Coronary artery (tissue), 2 donors: ENCODE measurements at regions not wholly inside any gene's neighbourhood (a gene's known extent, or its start where the extent isn't known, plus 50 kb on each side); places are given as distances from the start of the nearest gene placed in this dataset.
"Not testable (repeated sequence)": the region's sequence is repeated elsewhere in the genome, so short reads cannot be mapped to it uniquely, and the experiment has no call there.

ENCODE experiments used
- DNase-seq: peaks from one replicate; pipeline ENCODE4 v3.0.0-alpha.2; 2017; ENCODE audit warnings: low spot score
- H3K27ac ChIP-seq, 2 donors: fragments of 200-600 bp; sonication (generic); one replicate each; pipeline ENCODE4 v1.5.1; 2016 to 2019
- H3K4me3 ChIP-seq: fragments of 200-600 bp; sonication (generic); 2 replicates; pipeline ENCODE4 v1.5.1; 2016; ENCODE audit warnings: mild to moderate bottlenecking, moderate library complexity
- TF ChIP-seq, protein P1 (sequence below): fragments of 200-600 bp; sonication (generic); IDR thresholded peaks from one replicate; pipeline ENCODE4 v1.5.1; 2019; ENCODE audit warnings: antibody characterized with exemption

DNA sequence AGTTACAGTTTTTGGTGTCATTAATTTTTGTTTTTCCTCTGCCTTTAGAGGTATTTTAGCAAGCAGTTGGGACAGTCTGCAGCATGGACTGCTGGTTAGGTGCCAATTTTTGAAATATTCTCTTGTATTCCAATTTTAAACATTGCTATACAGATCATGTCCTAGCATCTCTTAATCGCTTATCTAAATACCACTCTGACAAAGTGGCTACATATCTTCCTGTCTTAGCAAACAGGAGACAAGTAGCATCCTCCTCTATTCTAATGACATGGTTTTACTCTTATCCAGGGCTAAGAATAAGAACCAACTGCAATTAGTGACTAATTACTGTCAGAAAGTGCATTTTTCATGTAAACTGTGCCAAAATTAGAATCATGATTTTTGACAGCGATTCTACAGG lies 117.8 kb upstream of the ATP2B1 start:
- Histone ChIP-seq H3K4me3 (no peak overlapping the region), H3K27ac (no peak overlapping the region)
- TF ChIP-seq, protein P1, sequence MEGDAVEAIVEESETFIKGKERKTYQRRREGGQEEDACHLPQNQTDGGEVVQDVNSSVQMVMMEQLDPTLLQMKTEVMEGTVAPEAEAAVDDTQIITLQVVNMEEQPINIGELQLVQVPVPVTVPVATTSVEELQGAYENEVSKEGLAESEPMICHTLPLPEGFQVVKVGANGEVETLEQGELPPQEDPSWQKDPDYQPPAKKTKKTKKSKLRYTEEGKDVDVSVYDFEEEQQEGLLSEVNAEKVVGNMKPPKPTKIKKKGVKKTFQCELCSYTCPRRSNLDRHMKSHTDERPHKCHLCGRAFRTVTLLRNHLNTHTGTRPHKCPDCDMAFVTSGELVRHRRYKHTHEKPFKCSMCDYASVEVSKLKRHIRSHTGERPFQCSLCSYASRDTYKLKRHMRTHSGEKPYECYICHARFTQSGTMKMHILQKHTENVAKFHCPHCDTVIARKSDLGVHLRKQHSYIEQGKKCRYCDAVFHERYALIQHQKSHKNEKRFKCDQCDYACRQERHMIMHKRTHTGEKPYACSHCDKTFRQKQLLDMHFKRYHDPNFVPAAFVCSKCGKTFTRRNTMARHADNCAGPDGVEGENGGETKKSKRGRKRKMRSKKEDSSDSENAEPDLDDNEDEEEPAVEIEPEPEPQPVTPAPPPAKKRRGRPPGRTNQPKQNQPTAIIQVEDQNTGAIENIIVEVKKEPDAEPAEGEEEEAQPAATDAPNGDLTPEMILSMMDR, result no peak
- no peak for DNase-seq

GRCh38 chr12:89825591-89826449 lies 117.2 kb upstream of the ATP2B1 start:
- Histone ChIP-seq H3K4me3 (no peak overlapping the region), H3K27ac (no peak overlapping the region)
- no peak for DNase-seq
- TF ChIP-seq, protein P1, result no peak

DNA sequence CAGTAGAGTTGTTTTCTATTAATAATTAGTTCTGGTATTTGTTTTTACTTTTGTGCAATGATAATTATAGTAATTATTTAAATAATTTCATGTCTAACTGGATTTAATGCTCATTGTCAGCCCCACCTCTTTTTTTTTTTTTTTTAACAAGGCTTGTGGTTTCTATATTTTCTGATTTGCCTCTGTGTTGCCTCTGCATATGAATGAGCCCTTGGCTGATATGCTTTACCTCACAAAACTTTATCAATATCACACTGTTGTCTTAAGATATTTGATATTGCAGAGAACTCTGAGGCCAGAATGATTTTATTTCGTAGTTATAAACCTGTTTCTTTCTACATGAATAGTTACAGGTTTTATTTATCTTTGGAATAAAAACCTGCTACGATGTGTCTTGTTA lies 116.2 kb upstream of the ATP2B1 start:
- TF ChIP-seq, protein P1, result no peak
- no peak overlapping the region for H3K27ac ChIP-seq
- no peak overlapping the region for H3K4me3 ChIP-seq
- DNase-seq, result no peak

DNA sequence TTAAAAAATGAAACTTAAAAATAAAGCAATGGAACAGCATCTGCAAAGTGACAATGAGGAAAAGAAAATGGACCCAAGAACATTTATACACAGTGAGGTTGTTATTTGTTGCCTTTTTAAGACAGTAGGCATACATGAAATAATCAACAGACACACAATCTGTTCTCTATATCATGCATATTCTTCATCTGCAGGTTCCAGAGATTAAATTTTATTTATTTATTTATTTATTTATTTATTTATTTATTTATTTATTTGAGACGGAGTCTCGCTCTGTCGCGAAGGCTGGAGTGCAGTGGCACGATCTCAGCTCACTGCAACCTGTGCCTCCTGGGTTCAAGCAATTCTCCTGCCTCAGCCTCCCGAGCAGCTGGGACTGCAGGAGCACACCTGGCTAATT lies 114.4 kb upstream of the ATP2B1 start:
- not testable (repeated sequence) for H3K27ac ChIP-seq, DNase-seq, H3K4me3 ChIP-seq

DNA sequence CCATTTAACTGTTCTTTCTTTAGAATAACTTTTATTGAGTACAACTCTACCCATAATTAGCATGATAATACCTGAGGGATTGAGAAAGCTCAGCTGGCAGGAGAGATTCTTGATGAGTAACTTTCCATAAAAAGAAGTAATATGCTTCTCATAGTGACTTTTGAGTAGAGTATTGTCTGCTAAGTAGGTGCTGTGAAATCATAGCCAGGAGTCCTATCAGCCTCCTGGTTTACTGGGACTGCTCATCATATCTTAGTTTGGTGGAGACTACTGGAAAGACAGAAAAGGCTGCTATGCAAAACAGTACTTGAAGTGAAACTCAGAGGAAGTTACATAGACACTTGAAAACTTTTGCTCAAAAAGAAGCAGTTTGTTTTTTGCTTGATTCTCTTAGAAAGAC lies 113.3 kb upstream of the ATP2B1 start:
- DNase-seq, result no peak
- no peak overlapping the region for H3K27ac ChIP-seq
- no peak overlapping the region for H3K4me3 ChIP-seq
- TF ChIP-seq, protein P1, result no peak

- no peak overlapping the region for H3K4me3 ChIP-seq
- H3K27ac ChIP-seq, result no peak overlapping the region
- TF ChIP-seq, protein P1, result no peak
- DNase-seq, result no peak
Measured at GRCh38 chr12:89817501-89818226, 109.0 kb upstream of the ATP2B1 start.

DNA sequence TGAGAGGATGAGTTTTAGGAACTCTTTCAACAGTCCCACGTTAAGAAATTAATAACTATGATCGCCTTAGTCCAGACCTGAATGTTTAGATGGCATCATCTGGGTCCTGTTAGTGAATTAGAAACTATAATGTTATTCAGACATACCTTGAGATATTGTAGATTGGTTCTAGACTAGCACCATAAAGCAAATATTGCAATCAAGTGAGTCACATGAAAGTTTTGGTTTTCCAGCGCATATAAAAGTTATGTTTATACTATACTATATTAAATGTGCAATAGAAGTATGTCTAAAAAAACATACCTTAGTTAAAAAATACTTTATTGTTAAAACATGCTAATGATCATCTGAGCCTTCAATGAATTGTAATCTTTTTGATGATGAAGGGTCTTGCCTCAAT lies 106.6 kb upstream of the ATP2B1 start:
- DNase-seq, result no peak
- H3K4me3 ChIP-seq, result no peak overlapping the region
- TF ChIP-seq, protein P1, result no peak
- H3K27ac ChIP-seq, result no peak overlapping the region
